ENCODE measurements at regions not wholly inside any gene's neighbourhood (a gene's known extent, or its start where the extent isn't known, plus 50 kb on each side); places are given as distances from the start of the nearest gene placed in this dataset.
"Not testable (repeated sequence)": the region's sequence is repeated elsewhere in the genome, so short reads cannot be mapped to it uniquely, and the experiment has no call there.

DNA sequence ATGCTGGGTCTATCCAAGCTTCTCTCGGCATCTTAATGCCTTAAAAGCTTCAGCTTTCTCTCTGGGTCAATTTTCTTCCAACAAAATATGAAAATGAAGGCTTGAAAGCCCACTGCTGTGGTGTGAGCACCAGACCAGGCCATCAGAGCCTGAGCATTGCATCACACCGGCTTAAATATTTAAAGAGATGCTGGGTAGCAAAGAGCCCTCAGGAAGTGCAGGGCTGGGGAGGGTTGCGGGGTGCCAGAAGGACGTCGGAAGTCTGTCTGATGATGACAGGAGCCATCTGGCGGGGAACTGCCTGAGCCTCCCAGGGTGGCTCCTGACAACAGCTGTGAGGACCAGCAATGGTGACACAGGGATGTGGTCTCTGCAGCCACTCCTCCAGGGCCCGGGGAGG, 185.5 kb downstream of the OLFM1 start:
- no peak for DNase-seq (ENCODE audit: low read depth in 2 of 2)

GRCh38 chr9:135275163-135275562, 187.7 kb downstream of the OLFM1 start:
- no peak for DNase-seq (ENCODE audit: low read depth in 2 of 2)

DNA sequence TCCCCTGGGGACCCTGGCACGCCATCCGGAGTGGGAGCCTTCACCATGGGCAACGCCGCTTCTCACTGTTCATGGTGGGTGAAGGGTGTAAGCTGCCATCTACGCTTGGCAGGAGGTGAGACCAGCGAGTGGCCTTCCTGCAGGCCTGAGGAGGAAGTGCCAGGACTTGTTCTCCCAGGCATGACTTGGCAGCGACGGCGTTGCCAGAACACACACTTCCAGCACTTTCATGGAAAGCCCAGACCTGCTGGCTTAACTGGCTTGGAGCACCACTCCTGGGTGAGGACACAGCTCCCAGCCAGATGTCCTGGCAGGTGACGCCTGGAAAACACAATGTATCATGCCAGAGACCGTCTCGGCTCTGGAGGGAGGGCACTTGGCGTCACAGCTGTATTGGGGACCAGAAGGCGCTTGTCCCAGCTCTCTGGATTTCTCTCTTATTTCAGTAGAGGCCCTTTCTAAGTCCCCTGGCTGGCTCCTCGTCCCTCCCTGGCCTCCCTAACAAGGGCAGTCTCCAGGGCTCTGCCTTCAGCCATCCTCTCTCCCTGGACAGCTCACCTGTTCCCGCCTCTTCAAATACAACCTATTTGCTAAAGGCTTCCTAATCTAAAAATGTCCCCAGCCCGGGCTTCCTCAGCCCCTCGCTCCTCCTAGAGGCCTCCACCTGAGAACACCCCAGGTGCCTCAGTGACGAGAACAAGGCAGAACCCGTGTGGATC, 188.3 kb downstream of the OLFM1 start:
- no peak for DNase-seq (ENCODE audit: low read depth in 2 of 2)

DNA sequence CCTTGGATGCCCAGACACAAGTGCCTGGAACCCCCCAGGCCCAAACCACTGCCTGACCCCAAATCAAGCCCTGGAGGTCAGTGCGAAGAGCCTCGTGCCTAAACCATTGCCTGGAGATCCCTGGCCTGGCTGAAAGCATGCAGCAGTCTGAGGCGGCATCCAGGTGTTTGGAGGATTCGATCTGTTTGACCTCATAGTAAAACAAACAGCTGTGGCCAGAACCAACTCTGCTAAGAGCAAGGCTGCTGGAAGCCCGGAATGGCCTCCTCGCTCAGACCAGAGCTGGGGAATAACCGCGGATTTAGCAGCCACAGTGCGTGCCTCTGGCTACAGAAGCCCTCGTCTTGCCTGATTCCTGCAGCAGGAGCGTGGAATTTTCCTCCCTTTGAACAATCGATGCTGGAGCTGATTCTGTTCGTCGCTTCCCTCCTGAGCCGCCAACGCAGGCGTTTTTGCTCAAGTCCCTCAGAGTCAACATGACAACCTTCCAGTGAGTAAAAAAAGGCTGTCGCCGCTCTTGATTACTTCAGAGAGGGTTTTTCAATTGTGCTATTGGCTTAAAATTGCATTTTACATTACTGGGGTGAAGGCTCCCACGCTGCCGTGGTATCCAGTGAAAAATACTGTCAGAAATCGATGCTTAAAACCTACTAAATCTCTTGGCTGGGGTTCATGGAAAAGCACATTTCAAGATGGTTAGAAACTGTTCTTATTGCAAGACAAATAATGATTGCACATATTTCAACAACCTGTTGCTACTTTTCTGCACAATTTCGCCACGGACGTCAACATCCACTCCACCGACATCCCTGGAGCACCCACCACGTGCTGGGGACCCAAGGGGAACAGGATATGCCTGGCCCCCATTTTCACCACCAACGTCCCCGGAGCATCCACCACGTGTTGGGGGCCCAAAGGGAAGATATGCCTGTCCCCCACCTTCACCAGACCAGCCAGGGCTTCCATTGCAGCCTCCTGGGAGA, 190.0 kb downstream of the OLFM1 start:
- no peak for DNase-seq (ENCODE audit: low read depth in 2 of 2)

DNA sequence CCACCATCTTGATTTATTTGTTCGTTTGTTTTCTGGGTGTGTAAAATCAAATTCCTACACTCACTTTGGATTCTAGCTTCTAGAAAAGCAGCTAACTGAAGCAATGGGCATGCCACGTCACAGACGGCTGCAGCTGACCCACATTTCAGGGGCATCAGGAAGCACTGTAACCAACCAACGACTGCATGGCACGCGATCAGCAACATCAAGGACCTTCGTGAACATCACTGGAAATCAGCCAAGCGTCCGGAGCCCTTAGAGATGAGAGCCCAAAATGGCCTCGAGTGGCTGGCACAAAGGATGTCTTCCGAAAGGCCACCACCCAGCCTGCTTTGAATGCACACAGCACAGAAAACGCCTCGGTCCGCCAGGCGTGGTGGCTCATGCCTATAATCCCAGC, 191.1 kb downstream of the OLFM1 start:
- no peak for DNase-seq (ENCODE audit: low read depth in 2 of 2)

DNA sequence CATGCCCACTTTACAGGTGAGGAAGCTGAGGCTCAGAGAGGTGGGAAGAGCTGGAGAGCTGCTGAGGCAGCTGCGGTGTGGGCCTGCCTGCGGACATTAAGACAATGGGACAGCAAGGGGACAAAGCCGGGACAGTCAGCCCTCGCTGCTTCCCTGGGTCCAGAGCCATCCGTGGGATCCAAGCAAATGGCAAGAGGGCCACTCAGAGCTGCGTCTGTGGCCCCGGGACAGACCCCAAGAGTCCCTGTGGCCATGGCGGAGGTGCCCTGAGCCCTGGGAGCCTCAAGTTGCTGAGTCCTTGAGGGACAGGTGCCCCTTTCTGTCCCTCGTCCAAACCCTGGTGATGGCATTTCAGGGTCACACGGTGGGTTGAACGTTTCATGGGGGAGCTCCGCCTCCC, 191.9 kb downstream of the OLFM1 start:
- no peak for DNase-seq (ENCODE audit: low read depth in 2 of 2)

- DNase-seq (ENCODE audit: low read depth in 2 of 2) = no peak
These were observed 192.4 kb downstream of the OLFM1 start for GRCh38 chr9:135279834-135280393.

DNA sequence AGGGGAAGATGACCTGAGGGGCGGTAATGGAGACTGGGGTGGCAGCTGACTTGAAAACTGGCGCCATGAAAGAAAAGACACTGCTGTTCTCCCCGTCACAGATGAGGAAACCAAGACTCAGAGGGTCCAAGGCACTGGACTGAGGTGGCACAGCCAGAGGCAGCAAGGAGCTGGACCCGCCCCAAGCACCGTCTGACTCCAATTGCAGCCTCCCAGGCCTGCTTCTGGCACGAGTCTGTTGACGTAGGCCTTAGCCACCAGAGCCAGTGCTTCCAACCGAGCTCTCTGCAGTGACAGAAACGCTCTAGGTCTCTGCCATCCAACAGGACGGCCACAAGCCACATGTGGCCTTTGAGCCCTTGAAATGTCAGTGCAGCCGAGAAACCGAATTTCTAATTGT, 193.2 kb downstream of the OLFM1 start:
- no peak for DNase-seq (ENCODE audit: low read depth in 2 of 2)

DNA sequence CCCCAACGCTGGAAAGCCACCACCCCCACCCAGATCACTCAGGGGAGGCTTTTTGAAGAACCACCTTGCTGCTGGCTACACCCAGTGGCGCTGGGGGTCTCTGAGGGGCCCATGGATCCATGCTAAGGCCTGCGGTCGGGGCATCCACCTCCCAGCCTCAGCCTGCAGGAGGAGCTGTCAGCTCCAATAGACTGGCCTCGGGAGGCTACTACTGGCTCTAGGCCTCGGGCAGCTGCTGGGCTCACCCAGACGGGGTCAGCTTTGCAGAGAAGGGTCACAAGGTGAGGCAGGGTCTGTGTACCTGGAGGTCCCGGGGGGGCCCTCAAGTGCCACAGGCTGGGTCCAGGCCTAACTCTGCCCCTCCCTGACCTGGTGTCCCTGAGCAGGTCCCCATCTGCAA, 193.7 kb downstream of the OLFM1 start:
- no peak for DNase-seq (ENCODE audit: low read depth in 2 of 2)

- no peak for DNase-seq (ENCODE audit: low read depth in 2 of 2)
These were observed 194.6 kb downstream of the OLFM1 start for GRCh38 chr9:135281791-135282737.

DNA sequence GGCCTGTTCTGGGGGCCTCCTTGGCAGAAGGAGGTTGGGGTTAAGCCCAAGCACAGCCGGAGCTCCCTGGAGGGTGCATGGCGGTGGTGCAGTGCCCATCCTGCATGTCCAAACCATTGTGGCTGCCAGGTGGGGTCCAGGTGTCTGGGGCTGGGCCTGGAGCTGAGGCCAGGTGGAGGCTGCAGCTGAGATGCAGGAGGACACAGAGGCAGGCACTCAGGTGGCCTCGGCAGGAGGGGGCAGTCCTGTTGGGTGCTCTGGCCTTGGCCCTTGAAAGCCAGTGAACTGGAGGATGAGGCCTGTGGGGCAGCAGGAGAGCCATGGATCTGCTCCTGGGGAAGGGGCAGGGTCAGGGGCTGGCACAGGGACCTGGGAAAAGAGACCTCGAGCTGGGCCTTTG, 195.3 kb downstream of the OLFM1 start:
- DNase-seq (ENCODE audit: low read depth in 2 of 2) = no peak

- no peak for DNase-seq (ENCODE audit: low read depth in 2 of 2)
These were observed 195.9 kb upstream of the PPP1R26 start for GRCh38 chr9:135283671-135284070.

DNA sequence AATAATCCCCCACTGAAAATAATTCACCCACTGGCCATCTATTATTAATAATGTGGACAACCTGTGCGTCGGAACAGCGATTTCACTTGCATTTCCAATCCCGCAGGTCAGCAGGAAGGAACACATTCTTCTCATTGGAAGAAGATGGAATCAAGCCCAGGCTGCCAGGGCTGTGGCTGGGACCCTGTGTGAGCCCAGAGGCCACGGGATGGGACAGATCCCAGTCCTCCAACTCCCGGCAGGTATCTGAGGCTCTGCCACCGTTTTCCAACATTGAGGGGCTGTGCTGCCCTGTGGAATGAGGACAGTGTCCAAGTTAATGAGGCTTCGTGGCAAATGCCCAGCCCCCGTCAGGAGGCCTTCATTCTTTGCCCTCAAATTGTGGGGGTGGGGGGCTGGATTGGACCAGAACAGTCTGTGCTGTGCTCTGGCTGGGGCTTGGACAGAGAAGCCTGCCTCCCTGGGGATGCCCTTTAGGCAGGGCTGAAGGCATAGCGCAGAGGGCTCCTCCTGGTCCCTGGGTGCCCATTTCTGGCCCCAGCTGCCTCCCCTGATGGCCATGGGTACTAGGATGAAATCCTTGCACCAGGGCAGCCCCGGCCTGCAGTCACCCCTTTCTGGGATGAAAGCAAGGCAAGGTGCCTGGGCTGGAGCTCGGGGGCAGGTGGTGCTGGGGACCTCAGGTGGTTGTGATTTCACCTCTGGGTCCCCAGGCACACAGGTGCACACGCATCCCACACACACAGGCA, 195.0 kb upstream of the PPP1R26 start:
- no peak for DNase-seq (ENCODE audit: low read depth in 2 of 2)

- DNase-seq (ENCODE audit: low read depth in 2 of 2) = not testable (repeated sequence)
These were observed 193.2 kb upstream of the PPP1R26 start for GRCh38 chr9:135286187-135286925.

- DNase-seq (ENCODE audit: low read depth in 2 of 2) = no peak
These were observed 192.6 kb upstream of the PPP1R26 start for GRCh38 chr9:135286961-135287360.

DNA sequence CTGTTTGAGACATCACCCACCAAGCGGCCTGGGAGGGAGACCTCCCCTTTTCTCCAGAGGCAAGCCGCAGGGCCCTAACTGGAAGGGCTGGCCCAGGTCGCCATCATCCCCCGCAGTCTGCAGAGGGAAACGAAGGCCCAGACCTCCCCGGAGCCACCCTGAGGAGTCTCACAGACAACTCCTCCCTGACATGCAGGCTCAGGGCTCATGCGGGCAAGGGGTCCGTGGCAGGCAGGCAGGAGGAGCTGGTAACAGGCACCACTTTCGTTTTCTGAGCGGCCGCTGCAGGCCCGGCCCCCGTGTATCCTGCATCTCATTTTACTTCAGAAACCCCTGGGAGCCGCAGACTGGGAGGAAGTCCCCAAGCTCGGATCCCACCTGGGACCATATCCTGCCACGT, 192.0 kb upstream of the PPP1R26 start:
- no peak for DNase-seq (ENCODE audit: low read depth in 2 of 2)

GRCh38 chr9:135288054-135288453, 191.5 kb upstream of the PPP1R26 start:
- DNase-seq (ENCODE audit: low read depth in 2 of 2) = no peak

- no peak for DNase-seq (ENCODE audit: low read depth in 2 of 2)
These were observed 190.5 kb upstream of the PPP1R26 start for GRCh38 chr9:135289081-135289491.

DNA sequence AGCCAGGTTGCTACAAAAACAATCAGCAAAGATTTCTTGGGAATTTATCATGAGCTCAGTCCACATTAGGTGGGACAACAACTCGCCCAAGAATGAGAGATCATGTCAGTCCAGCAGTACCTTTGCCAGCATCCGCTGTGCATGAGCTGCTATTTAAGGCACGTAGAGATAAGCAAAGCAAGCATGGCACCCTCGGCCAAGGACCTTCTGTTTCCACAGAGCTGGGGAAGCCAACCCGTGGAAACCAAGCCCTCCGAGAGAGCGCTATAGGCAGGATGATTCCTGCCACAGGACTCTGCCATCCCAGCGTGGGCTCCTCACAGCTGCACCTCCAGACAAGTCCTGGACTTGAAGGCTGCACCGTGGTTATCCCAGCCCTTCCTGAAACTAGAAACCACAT, 189.5 kb upstream of the PPP1R26 start:
- DNase-seq (ENCODE audit: low read depth in 2 of 2) = no peak

- DNase-seq (ENCODE audit: low read depth in 2 of 2) = no peak
These were observed 189.0 kb upstream of the PPP1R26 start for GRCh38 chr9:135290566-135290965.

Measured in stimulated activated CD4-positive, alpha-beta T cell treated with anti-CD3 and anti-CD28 coated beads, Interleukin-1b, Interleukin-23, amount 100 ng/mL, for 1 hour (primary cell).